Renal pelvis (tissue), 1 donor: ENCODE measurements at regions not wholly inside any gene's neighbourhood (a gene's known extent, or its start where the extent isn't known, plus 50 kb on each side); places are given as distances from the start of the nearest gene placed in this dataset.
A peak's percentile ranks its signal among the peaks of the same experiment; 100 is the strongest.
"Not testable (repeated sequence)": the region's sequence is repeated elsewhere in the genome, so short reads cannot be mapped to it uniquely, and the experiment has no call there.

Experiments
- DNase-seq: peaks from one replicate; pipeline ENCODE4 v3.0.0-alpha.2; 2013

DNA sequence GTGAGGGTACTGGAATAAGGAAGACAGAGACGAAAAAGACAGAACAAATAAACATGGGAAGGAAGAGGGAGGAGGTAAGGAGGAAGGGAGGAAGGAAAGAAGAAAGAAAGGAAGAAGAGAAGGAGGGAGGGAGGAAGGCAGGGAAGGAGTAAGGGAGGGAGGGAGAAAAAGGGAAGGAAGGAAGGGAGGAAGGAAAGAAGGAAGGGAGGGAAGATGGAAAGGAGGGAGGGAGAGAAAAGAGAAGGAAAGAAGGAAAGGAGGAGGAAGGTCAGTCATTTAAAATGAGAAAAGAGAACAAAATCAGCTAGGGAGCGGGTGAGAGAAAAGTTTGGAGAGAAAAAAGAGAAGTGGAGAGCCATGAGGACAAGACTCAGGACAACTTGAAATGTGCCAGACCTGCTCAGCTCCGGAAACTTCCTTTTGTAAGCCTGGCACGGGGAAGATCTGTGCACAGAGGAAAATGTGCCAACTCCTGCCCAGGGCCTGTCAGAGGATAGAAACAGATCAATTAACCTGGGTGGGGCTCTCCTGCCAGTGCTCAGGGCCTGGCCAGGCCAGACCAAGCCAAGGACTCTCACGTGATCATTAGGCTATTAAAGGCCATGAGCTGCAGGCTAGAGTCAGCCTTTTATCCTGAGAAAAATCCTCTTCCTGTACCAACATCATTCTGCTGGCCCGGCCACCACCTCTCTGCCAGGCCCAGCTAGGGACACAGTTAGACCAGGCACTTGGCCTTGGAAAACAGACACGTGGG is 50.1 kb upstream of the BCL6 start:
- no peak for DNase-seq

DNA sequence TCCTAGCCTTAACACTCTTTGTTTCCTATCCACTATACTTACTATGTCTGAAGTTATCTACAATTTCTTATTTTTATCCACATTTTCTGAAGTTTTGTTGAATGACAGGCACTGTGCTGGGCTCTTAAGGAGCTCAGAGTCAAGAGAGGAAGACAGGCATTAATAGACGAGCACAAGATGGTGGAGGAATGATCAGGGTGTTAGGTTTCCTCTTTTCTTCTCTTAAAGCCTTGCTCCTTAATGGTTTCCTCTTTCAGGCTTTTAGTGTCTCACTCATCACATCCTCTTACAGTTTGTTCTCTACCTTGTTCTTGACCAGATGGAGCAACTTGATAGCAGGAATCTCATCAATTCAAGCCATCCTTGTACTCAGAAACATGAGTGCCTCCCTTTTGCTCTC is 52.9 kb upstream of the BCL6 start:
- DNase-seq: no peak

DNA sequence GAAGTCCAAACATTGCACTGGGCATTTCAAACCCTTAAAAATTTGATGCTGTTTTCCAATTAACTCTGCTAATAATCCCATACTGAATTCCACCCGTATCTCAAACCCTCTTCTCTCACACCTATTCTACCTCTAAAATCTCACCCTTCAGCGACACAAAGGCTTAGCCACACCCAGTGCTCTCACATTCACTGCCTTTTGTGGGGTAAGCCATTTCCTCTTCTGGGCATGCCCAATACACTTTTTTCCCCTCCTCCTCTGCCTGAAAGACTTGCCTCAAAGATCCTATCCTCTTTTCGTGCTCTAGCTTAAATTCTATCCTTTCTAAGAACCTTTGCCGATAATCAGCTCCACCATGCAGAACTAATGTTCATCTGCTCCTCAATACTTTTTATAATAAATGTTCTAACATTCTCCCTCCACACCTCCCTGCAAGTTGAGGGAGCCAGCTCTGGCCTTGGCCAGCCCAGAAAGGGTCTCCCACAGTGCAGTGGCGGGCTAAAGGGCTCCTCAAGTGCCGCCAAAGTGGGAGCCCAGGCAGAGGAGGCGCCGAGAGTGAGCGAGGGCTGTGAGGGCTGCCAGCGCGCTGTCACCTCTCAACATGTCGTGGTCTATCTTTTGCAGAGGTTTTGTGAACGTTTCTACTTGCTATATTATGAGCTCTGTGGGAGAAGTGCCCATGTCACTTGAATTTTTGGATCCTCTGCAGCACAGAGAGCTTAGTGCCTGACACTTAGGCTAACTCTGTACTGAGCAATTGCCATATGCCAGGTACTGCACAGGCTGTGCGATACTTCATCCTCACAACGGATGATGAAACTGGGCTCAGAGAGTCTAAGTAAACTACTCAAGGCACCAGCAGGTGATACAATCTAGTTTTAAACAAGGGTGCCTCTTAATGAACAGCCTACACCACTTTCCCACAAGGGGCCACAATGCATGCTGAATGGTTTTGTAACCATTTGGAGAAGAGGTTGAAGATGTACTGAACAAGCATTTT is 53.6 kb upstream of the BCL6 start:
- no peak for DNase-seq

DNA sequence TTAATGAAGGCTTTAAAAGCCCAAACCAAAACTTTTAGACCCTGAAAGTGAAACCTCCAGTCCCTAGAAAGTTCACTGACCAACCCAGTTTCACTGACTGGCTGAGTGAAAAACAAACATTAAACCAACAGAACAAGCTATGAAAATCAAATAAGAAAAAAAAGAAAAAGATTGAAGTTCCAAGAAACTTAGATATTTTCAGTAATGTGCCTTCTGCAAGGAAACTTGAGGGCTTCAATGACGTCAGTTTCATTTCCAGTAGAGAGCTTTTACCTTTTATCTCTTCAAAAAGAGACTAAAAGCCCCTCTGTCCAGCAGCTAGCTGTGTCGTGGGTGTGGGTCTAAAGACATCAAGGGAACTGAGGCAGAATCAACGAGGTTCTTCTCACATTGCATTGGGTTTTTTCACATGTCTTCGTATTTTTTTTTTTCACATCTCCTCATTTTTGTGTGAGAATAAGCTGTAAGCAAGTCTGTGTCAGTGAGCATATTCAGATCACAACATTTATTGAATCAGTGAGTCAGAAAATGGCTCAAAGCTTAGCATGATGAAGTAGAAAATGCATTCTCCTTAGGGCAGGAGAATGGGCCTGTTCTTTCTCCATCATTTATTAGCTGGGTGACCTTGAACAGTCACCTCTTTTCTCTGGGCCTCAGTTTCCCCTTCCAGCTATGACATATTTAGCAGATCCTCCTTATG is 54.8 kb upstream of the BCL6 start:
- no peak for DNase-seq

DNA sequence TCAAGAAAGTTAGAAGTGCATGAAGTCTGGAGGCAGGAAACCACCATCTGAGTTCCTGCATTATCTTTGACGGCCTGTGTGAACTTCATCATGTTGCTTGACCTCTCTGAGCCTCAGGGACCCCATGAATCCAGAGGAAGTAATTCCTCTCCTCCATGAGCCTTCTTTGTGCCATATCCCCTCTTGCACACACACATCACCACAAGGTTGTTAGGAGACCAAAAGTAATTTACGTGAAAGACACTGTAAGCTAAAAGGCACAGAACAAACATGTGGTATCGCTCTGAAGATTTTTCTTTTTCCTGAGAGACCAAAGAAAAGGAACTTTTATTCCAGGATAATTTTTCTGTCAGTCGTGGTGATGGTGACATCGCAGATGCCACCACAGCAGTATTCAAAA is 55.9 kb upstream of the BCL6 start:
- no peak for DNase-seq

DNA sequence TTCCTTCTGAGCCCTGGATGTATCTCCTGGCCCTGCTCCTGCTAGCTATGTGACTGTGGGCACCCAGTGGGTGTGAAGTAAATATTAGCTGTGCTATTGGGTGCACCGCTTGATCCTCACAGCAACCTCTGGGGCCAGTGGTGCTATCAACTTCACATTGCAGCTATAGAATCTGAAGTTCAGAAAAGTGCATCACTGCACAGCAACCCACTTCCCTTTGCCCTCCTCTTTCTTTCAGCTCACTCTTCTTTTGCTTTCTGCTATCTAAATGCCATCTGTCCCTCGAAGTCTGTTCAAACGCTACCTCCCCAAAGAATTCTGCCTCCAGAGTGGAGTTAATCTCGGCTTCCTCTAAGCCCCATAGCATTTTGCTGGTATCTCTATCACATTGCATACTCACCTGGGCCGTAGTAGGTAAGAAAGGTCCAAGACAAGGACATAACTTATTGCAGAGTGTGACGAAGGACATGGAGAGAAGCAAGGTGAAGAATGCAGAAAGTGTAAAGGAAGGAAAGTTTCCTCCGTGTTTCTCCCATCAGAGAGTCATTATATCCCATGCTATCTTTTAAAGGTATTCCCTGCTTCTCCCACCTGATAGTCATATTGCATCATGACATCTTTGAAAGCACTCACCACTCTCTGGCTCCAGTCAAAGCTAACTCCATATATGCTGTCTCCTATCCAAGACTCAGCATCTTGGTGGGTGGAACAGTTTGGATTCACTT is 57.1 kb upstream of the BCL6 start:
- no peak for DNase-seq

DNA sequence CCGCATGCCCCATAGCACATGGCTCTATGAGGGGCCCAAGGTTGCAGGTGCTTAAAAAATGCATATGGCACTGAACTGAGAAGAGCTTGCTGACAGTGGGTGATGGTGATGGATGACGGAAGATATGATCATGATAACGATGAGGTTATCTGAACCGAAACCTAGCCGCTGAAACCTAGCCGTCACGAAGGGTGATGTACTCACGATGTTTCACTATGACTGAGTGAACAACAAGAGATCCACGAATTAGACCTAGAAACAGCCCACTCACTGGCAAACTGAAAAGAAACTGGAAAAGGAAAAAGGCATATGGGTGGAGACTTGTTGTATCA is 57.6 kb upstream of the BCL6 start:
- DNase-seq: no peak

DNA sequence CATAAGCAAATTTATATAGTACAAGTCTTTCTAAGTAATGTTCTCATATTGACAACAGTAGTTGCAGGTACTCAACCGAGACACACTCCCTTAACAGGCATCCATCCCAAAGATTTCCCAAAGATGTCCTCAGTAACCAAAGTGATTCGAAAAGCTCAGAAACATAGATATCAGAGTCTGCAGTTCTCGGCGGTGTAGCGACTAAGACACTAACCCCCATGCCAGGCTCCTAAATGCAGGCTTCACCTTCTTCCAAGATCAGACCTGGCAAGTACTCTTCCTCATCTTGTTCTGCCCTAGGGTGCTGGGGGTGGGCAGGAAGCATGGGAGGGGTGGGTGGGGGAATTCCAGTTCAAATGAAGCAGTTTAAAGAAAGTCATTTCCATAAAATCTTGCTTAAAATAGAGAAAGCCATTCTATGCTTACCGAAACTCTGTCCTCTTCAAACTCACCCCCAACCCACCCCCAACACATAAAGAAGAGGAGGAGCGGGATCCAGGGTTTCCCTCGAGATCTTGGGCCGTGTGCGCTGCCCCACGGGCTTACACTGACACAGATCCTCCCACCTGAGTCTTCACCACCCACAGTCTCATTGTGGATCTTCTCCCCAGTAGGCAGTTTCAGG is 59.0 kb upstream of the BCL6 start:
- peak; percentile 7 for DNase-seq

DNA sequence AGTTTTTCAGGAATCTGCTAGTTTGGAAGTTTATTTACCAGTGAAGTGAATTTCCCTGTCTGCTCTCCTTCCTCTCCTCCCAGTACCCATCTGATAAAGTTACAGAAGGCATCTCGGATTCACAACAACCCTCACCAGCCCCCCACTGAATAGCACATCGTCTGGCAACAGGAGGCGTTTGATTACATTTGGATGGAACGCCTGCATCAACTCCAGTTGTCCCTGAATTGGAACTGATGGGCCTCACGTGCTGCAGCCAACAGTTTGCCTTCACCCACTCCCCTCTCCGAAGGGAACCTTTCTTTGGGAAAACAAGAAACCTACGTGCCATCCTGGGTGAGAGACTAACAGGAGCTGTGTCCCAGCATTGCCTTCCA is 59.5 kb upstream of the BCL6 start:
- DNase-seq: peak; percentile 19

DNA sequence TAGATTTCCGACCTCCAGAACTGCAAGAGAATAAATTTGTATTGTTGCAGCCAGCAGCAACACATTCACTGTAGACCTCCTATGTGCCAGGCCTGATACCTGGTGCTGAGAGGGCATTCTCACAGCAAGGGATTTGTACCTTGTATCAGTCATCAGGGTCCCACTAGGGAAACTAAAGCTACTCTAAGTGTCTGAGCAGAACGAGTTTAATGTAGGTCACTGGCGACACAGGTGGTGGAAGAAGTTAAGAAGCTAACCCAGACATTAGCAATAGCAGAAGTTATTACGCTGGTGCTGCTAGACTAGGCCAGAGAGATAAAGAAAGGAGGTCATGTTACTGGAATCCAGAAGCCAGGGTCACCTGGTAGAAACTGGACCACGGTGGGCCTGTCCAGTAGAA is 60.5 kb upstream of the BCL6 start:
- no peak for DNase-seq

DNA sequence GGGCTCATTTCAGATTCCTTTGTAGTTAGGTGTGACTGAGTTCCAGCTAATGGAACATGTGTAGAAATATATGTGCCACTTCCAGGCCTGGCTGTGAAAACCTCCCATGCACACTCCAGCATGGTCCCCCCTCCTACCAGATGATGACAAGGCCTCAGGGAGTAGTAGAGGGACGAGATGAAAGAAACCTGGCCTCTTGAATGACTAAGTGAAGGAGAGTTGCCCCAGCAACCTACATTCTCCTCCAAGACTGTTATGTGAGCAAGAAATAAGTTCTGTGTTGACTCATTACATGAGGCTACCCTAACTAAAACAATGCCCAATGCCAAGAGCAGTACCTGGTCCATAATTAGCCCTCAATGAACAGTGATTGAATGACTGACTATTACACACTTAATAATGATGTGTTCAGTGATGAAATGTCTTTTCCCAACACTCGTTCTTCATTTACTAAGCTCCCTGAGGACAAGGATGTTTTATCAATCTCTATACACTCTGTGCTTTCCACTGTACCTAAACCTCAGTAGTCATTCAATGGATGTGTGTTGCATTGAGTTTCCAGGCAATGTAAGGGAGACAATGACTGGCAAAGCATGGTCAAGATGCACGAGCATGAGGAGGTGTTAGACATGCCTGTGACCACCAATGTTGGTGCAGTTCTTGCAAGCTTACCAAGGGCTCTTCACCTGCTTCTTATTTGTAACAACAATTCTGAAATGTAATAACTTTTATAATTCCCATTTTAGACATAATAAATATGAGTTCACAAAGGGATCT is 62.0 kb upstream of the BCL6 start:
- no peak for DNase-seq

DNA sequence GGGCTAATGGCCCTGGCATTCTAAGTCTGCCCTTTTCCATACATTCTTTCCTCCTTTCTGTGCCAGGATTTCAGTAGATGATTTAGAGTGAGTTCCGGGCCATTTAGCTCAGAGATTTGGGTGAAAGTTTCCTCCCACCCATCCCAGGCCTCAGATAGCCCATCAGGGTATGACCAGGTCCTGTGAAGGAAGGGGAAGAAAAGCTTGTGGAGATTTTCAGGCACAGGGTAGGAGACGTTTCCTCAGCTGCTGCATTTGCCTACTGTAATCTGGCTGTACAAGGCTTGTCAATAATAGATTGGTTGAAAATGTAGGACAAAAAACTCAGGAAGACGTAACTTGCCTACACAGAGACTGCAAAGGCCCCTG is 63.2 kb upstream of the BCL6 start:
- DNase-seq: peak; percentile 79

DNA sequence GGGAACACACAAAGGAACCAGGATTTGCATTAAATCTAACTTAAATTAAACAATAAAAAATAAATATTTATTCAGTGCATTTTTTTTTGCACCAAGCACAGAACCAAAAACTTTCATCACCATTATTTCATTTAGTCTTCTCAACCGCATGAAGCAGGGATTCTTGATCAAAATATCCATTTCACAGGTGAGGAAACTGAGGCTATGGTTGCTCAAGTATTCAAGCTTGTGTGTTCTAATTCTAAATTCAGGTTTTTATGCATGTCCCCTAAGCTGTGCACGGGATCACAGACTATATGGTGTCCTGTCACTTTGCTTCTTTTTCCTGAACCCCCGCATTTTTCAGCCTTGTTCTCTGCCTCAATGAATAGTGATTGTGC is 64.3 kb upstream of the BCL6 start:
- DNase-seq: no peak

DNA sequence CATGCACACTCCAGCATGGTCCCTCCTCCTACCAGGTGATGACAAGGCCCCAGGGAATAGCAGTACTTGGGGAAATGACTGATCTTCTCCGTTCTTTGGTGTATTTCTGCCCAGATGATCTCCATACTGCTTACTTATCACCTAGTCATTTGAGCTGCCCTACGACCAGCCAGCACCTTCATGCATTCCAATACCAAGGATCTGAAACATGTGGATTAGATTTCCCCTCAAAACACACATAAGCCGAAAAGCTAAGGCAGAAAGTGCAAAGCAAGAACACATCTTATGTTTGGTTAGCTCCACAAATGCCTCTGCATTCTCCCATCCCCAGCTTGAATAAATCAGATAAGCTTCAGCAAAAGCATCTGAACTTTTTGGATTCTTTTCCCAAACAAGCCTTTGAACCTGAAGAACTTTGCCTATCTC is 64.8 kb upstream of the BCL6 start:
- DNase-seq: no peak

DNA sequence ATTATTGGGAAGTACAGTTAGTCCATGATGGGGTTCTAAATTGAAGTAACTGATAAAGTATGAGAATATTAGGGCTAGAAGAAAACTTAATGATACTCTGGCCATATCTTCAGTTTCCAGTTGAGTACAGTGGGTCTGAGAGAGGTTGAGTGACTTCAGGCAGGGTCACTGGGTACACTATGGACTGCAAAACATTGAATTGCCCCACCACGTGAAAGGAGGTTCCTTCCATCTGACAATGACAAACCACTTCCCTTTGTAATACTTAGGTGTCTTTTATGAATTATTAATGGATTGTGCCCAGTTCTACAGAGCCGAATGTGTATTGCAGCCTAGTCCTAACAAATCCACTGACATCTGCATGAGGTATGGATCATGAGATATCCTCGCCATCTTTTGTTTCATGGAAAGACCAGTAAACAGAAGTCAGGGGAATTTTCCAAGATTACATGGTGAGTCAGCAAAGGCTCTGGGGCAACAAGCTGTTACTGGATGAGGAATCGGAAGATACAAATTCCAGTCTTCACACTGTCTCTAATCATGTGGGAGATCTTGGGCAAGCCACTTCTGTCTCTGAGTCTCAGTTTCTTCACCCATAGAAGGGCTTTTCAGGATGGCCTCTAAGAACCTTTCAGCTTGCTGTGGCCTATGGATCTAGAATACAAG is 66.5 kb upstream of the BCL6 start:
- DNase-seq: no peak

DNA sequence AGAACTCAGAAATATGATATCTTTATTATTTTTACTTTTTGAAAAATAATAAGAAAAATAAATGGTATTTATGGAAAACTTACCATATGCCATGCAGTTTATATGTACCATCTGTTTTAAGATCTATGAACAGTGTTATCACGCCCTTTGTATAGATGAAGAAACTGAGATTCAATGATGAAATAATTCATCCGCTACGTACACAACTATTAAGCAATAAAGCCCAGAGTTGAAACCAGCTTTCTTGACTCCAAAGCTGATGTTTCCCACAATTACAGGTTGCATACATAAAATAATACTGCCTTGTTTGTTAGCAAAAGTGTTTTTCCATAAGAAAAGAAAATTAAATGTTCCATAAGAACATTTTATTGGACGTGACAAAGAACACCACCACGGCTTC is 67.2 kb upstream of the BCL6 start:
- DNase-seq: no peak

DNA sequence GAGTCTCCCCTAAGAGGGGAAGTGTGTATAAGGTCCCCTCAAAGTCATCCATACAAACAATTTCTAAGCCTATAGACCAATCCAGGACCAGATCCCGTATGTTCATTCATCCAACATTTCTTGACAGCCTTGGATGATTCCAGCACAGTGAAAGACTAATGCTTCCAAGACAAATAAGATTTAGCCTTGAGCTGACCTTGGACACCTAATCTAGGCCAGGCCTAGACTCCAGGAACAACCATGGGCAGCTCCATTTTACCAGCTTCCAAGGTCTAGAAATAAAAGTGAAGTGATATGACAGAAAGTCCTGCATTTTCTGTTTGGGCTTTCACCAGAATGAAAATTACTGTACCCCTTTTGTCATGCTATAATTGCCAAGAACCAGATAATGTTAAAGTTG is 67.9 kb upstream of the BCL6 start:
- DNase-seq: no peak

DNA sequence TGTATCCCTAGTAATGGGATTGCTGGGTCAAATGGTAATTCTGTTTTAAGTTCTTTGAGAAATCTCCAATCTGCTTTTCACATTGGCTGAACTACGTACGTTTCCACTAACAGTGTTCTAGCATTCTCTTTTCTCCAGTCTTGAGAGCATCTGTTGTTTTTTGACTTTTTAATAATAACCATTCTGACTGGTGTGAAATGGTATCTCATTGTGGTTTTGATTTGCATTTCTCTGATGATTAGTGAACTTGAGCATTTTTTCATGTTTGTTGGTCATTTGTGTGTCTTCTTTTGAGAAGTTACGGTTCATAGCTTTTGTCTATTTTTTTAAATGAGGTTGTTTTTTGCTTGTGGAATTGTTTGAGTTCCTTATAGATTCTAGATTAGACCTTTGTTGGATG is 72.5 kb upstream of the BCL6 start:
- DNase-seq: not testable (repeated sequence)

DNA sequence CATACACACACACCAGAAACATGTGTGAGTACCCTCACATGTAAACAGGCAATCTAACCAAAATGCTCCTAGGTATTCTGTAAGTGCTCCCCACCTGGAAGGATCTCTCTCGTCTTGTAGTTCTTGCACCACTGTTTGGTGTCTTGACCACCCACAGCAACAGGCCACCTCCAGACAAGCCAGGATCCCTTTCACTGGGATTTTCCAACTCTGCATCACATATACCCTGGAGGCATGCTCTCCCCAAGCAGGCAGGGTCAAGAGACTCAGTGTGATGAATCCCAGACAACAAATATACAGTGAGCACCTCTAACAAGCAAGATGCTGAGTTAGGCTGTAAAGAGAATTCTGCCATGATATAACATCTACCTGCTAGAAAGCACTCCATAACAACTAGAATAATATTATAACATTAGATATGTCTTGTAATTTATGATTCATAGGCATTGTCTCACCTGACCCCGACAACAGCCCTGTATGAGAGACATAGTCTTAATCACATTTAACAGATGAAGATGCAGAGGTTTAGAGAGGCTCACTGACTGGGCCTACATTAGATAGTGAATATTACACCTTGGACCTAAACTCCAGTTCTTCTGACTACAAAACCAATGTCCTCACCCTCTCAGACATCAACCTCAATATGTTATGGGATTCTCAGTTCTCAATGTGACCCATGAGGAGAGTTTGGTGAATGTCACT is 76.5 kb upstream of the BCL6 start:
- DNase-seq: no peak

DNA sequence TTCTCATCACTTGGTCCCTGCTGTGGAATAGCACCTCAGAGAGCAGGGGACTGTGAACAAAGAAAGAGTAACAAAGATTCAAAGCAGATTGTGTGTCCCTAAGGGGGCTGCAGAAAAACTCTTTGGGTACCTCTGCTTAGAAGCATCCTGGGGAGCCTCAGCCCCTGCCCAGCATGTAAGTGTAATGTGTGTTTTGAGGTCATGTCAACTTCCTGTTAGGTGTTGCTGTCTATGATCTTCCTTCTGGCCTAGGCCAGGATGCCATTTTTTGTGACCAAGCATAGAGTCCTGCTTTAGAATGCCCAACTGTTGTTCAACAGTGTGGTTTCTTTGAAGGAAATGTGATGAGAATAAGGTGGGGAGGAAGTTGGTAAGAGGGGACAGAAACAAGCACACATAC is 77.1 kb upstream of the BCL6 start:
- no peak for DNase-seq
